ENCODE measurements at regions not wholly inside any gene's neighbourhood (a gene's known extent, or its start where the extent isn't known, plus 50 kb on each side); places are given as distances from the start of the nearest gene placed in this dataset.

DNA sequence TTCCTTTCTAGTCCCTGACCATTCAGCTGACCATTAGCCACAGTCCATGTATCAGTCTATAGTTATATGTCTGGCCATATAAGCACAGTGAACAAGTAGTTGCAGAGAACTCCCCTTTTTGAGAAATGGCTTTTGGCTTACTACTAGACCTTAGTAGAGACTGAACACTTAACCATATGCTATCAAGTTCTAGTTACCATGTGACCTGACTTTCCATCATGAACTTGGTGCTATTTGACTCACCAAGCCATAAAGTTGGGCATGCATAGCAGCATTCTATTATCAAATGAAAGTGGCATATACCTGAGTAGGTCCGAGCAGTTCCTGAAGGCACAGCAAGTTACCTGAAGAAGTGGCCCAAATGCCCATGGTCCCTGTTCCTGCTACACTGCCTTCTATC lies 74.5 kb upstream of the IL2 start:
- Histone ChIP-seq H3K9me3 (ENCODE audit: control insufficient read depth in 2 of 2, low read length in 2 of 2) (no peaks in the 10 kb centered on the region), H3K4me1 (ENCODE audit: control insufficient read depth, insufficient read depth, low read length, poor library complexity, severe bottlenecking) (no peaks in the 10 kb centered on the region), H3K27me3 (ENCODE audit: control insufficient read depth, insufficient read depth, low read length) (no peaks in the 10 kb centered on the region), H3K27ac (ENCODE audit: insufficient read depth, low read length, poor library complexity, severe bottlenecking) (no peak overlapping the region), H3K4me3 (ENCODE audit: low read depth, low read length) (no peak overlapping the region), H3K36me3 (ENCODE audit: control insufficient read depth, insufficient read depth, low read length) (no peaks in the 10 kb centered on the region)
- no peaks in the 10 kb centered on the region for H3K27me3 Mint-ChIP-seq
- no peaks in the 10 kb centered on the region for H3K4me1 Mint-ChIP-seq
- no peak overlapping the region for H3K27ac Mint-ChIP-seq
- ATAC-seq (ENCODE audit: low read depth in 2 of 2) (no peak), DNase-seq (no peak)
- no peak overlapping the region for H3K4me3 Mint-ChIP-seq
- peaks cover 0 to 7% (median 2%) of the 10 kb centered on the region in 7 donors for H3K9me3 Mint-ChIP-seq
- H3K36me3 Mint-ChIP-seq: no peaks in the 10 kb centered on the region

DNA sequence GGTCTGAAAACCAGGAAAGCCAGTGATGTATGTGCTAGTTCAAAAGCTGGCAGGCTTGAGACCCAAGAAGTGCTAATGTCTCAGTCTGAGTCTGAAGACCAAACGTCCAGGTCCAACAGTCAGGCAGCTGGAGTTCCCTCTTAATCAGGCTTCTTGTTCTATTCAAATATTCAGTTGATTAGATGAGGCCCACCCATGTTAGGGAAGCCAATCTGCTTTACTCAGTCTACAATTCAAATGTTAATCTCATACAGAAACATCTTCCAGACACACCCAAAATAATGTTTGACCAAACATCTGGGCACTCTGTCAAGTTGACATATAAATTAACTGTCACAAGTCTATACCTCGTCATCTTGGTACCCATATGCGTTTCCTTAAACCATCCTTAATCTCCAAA lies 72.4 kb upstream of the IL2 start:
- ATAC-seq (ENCODE audit: low read depth in 2 of 2): no peak
- no peak overlapping the region for H3K4me3 Mint-ChIP-seq
- DNase-seq: no peak
- H3K9me3 ChIP-seq (ENCODE audit: control insufficient read depth in 2 of 2, low read length in 2 of 2): peaks cover 0 to 3% of the 10 kb centered on the region in 2 experiments
- peaks cover 0 to 6% (median 6%) of the 10 kb centered on the region in 7 donors for H3K9me3 Mint-ChIP-seq
- no peak overlapping the region for H3K27ac Mint-ChIP-seq
- no peaks in the 10 kb centered on the region for H3K27me3 Mint-ChIP-seq
- H3K27me3 ChIP-seq (ENCODE audit: control insufficient read depth, insufficient read depth, low read length): no peaks in the 10 kb centered on the region
- no peaks in the 10 kb centered on the region for H3K4me1 Mint-ChIP-seq
- no peaks in the 10 kb centered on the region for H3K36me3 Mint-ChIP-seq
- no peak overlapping the region for H3K4me3 ChIP-seq (ENCODE audit: low read depth, low read length)
- no peaks in the 10 kb centered on the region for H3K36me3 ChIP-seq (ENCODE audit: control insufficient read depth, insufficient read depth, low read length)
- H3K27ac ChIP-seq (ENCODE audit: insufficient read depth, low read length, poor library complexity, severe bottlenecking): no peak overlapping the region
- no peaks in the 10 kb centered on the region for H3K4me1 ChIP-seq (ENCODE audit: control insufficient read depth, insufficient read depth, low read length, poor library complexity, severe bottlenecking)

DNA sequence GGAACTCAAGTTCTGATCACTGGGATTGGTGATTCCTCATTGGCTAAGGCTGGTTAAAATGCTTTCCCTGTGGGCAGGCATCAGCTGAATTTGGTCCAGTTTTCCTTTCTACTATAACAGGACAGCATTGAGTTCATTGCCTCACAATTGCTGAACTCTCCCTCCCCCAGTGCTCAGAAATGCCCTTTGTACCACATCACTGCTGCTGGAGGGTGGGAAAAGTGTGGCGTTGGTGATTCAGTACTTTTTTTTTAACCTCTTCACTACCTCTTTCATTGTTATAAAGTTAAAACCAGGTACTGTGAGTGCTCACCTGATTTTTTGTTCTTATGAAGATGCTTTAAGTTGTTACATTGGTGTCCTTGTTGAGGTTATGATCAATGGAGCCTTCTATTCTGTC lies 69.3 kb upstream of the IL2 start:
- H3K36me3 ChIP-seq (ENCODE audit: control insufficient read depth, insufficient read depth, low read length): no peaks in the 10 kb centered on the region
- Mint-ChIP-seq H3K4me3 (no peak overlapping the region), H3K27ac (no peak overlapping the region), H3K27me3 (peaks cover 4% of the 10 kb centered on the region), H3K9me3 (peaks cover 0 to 17% (median 4%) of the 10 kb centered on the region in 7 donors), H3K4me1 (no peaks in the 10 kb centered on the region), H3K36me3 (no peaks in the 10 kb centered on the region)
- H3K27me3 ChIP-seq (ENCODE audit: control insufficient read depth, insufficient read depth, low read length): no peaks in the 10 kb centered on the region
- H3K9me3 ChIP-seq (ENCODE audit: control insufficient read depth in 2 of 2, low read length in 2 of 2): peaks cover 0 to 3% of the 10 kb centered on the region in 2 experiments
- no peaks in the 10 kb centered on the region for H3K4me1 ChIP-seq (ENCODE audit: control insufficient read depth, insufficient read depth, low read length, poor library complexity, severe bottlenecking)
- ATAC-seq (ENCODE audit: low read depth in 2 of 2) (no peak), DNase-seq (no peak)
- no peak overlapping the region for H3K27ac ChIP-seq (ENCODE audit: insufficient read depth, low read length, poor library complexity, severe bottlenecking)
- H3K4me3 ChIP-seq (ENCODE audit: low read depth, low read length): no peak overlapping the region

- DNase-seq: no peak
- Histone ChIP-seq H3K27me3 (ENCODE audit: control insufficient read depth, insufficient read depth, low read length) (no peaks in the 10 kb centered on the region), H3K4me1 (ENCODE audit: control insufficient read depth, insufficient read depth, low read length, poor library complexity, severe bottlenecking) (no peaks in the 10 kb centered on the region), H3K27ac (ENCODE audit: insufficient read depth, low read length, poor library complexity, severe bottlenecking) (no peak overlapping the region), H3K36me3 (ENCODE audit: control insufficient read depth, insufficient read depth, low read length) (no peaks in the 10 kb centered on the region), H3K9me3 (ENCODE audit: control insufficient read depth in 2 of 2, low read length in 2 of 2) (peaks cover 0 to 3% of the 10 kb centered on the region in 2 experiments), H3K4me3 (ENCODE audit: low read depth, low read length) (no peak overlapping the region)
- ATAC-seq (ENCODE audit: low read depth in 2 of 2): no peak
- no peak overlapping the region for H3K4me3 Mint-ChIP-seq
- H3K36me3 Mint-ChIP-seq: no peaks in the 10 kb centered on the region
- H3K9me3 Mint-ChIP-seq: peaks cover 0 to 17% (median 1%) of the 10 kb centered on the region in 7 donors
- no peak overlapping the region for H3K27ac Mint-ChIP-seq
- no peaks in the 10 kb centered on the region for H3K4me1 Mint-ChIP-seq
- H3K27me3 Mint-ChIP-seq: peaks cover 10% of the 10 kb centered on the region
These were observed 67.7 kb upstream of the IL2 start for GRCh38 chr4:122524176-122524575.

DNA sequence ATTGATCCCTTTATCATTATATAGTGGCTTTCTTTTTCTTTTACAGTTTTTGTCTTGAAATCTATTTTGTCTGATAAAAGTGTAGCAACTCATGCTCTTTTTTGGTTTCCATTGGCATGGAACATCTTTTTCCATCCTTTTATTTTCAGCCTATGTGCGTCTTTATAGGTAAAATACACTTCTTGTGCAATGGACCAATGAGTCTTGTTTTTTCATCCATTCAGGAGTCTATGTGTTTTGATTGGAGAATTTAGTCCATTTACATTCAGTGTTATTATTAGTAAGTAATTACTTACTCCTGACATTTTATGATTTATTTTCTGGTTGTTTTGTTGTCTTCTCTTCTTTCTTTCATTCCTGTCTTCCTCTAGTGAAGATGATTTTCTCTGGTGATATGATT lies 66.4 kb upstream of the IL2 start:
- no peak overlapping the region for H3K27ac ChIP-seq (ENCODE audit: insufficient read depth, low read length, poor library complexity, severe bottlenecking)
- no peak overlapping the region for H3K4me3 ChIP-seq (ENCODE audit: low read depth, low read length)
- H3K9me3 Mint-ChIP-seq: peaks cover 0 to 17% (median 0%) of the 10 kb centered on the region in 7 donors
- peaks cover 0 to 3% of the 10 kb centered on the region in 2 experiments for H3K9me3 ChIP-seq (ENCODE audit: control insufficient read depth in 2 of 2, low read length in 2 of 2)
- no peak for DNase-seq
- no peaks in the 10 kb centered on the region for H3K4me1 ChIP-seq (ENCODE audit: control insufficient read depth, insufficient read depth, low read length, poor library complexity, severe bottlenecking)
- peaks cover 4% of the 10 kb centered on the region for H3K27me3 ChIP-seq (ENCODE audit: control insufficient read depth, insufficient read depth, low read length)
- H3K36me3 ChIP-seq (ENCODE audit: control insufficient read depth, insufficient read depth, low read length): no peaks in the 10 kb centered on the region
- H3K27ac Mint-ChIP-seq: no peak overlapping the region
- no peaks in the 10 kb centered on the region for H3K36me3 Mint-ChIP-seq
- H3K27me3 Mint-ChIP-seq: peaks cover 10% of the 10 kb centered on the region
- no peak overlapping the region for H3K4me3 Mint-ChIP-seq
- ATAC-seq (ENCODE audit: low read depth in 2 of 2): no peak
- no peaks in the 10 kb centered on the region for H3K4me1 Mint-ChIP-seq

DNA sequence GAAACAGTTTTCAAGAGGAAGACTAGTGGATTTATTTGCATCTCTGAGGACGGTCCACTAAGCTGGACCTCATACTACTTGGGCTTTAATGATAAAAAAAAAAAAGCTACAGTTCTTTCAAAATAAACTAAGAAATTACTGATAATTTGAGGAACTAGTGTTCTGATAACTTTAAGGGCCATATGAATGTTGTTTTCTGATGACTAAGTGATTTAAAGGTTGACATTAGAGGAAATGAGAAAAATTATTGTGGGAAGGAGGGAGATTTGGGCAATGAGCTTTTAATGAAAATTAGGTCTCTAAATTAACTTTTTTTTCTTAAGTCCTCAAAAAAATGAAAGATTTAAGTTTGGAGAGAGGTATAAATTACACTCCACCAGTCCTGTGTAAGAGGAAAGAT lies 60.8 kb upstream of the IL2 start:
- Histone ChIP-seq H3K9me3 (ENCODE audit: control insufficient read depth in 2 of 2, low read length in 2 of 2) (no peaks in the 10 kb centered on the region), H3K4me3 (ENCODE audit: low read depth, low read length) (no peak overlapping the region), H3K36me3 (ENCODE audit: control insufficient read depth, insufficient read depth, low read length) (no peaks in the 10 kb centered on the region), H3K4me1 (ENCODE audit: control insufficient read depth, insufficient read depth, low read length, poor library complexity, severe bottlenecking) (no peaks in the 10 kb centered on the region), H3K27me3 (ENCODE audit: control insufficient read depth, insufficient read depth, low read length) (peaks cover 4% of the 10 kb centered on the region), H3K27ac (ENCODE audit: insufficient read depth, low read length, poor library complexity, severe bottlenecking) (no peak overlapping the region)
- Mint-ChIP-seq H3K27me3 (peaks cover 17% of the 10 kb centered on the region), H3K4me1 (no peaks in the 10 kb centered on the region), H3K36me3 (no peaks in the 10 kb centered on the region), H3K4me3 (no peak overlapping the region), H3K27ac (no peak overlapping the region), H3K9me3 (peaks cover 0 to 5% (median 0%) of the 10 kb centered on the region in 7 donors)
- ATAC-seq (ENCODE audit: low read depth in 2 of 2): no peak
- no peak for DNase-seq

- DNase-seq: no peak
- no peaks in the 10 kb centered on the region for H3K36me3 ChIP-seq (ENCODE audit: control insufficient read depth, insufficient read depth, low read length)
- Mint-ChIP-seq H3K36me3 (no peaks in the 10 kb centered on the region), H3K9me3 (peaks cover 0 to 5% (median 0%) of the 10 kb centered on the region in 7 donors), H3K4me1 (no peaks in the 10 kb centered on the region), H3K27ac (no peak overlapping the region), H3K4me3 (no peak overlapping the region), H3K27me3 (peaks cover 13% of the 10 kb centered on the region)
- H3K4me1 ChIP-seq (ENCODE audit: control insufficient read depth, insufficient read depth, low read length, poor library complexity, severe bottlenecking): no peaks in the 10 kb centered on the region
- ATAC-seq (ENCODE audit: low read depth in 2 of 2): no peak
- H3K27me3 ChIP-seq (ENCODE audit: control insufficient read depth, insufficient read depth, low read length): peaks cover 5% of the 10 kb centered on the region
- H3K27ac ChIP-seq (ENCODE audit: insufficient read depth, low read length, poor library complexity, severe bottlenecking): no peak overlapping the region
- no peak overlapping the region for H3K4me3 ChIP-seq (ENCODE audit: low read depth, low read length)
- H3K9me3 ChIP-seq (ENCODE audit: control insufficient read depth in 2 of 2, low read length in 2 of 2): no peaks in the 10 kb centered on the region
These were observed 59.9 kb upstream of the IL2 start for GRCh38 chr4:122516376-122516775.

DNA sequence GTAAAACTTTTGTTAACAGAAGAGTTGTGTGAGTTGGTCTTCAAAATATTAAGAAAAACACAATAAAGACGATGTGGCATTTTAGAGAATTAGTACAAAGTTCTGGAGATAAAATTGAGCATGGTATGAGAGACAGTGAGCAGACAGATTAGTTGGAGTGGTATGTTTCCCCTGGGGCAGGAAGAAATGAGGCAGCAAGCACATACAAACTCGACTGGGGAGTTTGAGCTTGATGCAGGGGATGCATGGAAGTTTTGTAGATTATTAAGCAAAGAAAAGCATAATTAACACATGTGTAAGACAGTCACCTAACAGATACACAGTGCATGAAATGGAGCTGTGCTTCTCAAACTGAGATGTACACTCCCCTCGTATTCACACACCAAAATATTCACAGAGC lies 58.1 kb upstream of the IL2 start:
- DNase-seq: no peak
- no peak overlapping the region for H3K27ac ChIP-seq (ENCODE audit: insufficient read depth, low read length, poor library complexity, severe bottlenecking)
- no peaks in the 10 kb centered on the region for H3K9me3 ChIP-seq (ENCODE audit: control insufficient read depth in 2 of 2, low read length in 2 of 2)
- Mint-ChIP-seq H3K27ac (no peak overlapping the region), H3K9me3 (peaks cover 0 to 6% (median 0%) of the 10 kb centered on the region in 7 donors), H3K4me3 (no peak overlapping the region), H3K27me3 (peaks cover 7% of the 10 kb centered on the region), H3K36me3 (no peaks in the 10 kb centered on the region), H3K4me1 (no peaks in the 10 kb centered on the region)
- ATAC-seq (ENCODE audit: low read depth in 2 of 2): no peak
- H3K4me3 ChIP-seq (ENCODE audit: low read depth, low read length): no peak overlapping the region
- no peaks in the 10 kb centered on the region for H3K36me3 ChIP-seq (ENCODE audit: control insufficient read depth, insufficient read depth, low read length)
- H3K27me3 ChIP-seq (ENCODE audit: control insufficient read depth, insufficient read depth, low read length): peaks cover 5% of the 10 kb centered on the region
- no peaks in the 10 kb centered on the region for H3K4me1 ChIP-seq (ENCODE audit: control insufficient read depth, insufficient read depth, low read length, poor library complexity, severe bottlenecking)

All from CD4-positive, CD25-positive, alpha-beta regulatory T cell (primary cell).